ENCODE measurements at regions not wholly inside any gene's neighbourhood (a gene's known extent, or its start where the extent isn't known, plus 50 kb on each side); places are given as distances from the start of the nearest gene placed in this dataset.

DNA sequence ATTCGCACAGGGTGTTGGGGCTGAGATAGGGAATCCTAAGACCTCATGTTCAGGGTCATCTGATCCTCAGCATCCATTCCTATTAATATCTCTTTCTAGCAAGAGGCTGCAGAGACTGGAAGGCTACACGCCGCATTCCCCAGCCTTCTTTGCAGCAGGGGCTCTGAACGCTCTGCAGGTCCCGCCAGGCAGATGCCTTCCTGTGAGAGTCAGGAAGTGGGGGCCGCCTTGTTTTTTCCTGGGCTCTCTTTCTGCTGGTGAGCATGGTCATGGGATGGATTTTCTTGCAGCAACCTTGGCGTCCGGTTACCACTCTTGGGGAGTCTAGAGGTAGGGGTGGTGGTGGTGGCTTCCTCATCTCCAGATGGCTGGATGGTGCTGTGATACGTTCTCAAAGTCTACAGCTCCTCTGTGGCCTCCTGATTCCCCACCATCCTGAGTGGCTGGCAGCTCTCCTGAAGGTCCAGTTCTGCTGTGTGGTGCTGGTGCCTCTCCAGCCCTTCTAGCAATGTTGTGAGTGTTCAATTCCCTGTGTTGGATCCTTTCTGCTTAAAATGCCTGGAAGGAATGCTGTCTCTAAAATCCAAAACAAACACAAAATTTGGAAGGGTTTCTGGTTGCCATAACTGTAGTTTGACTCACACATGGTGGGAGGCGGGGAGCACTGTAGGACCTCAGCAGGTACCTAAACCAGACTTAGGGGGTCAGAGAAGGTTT is 111.9 kb downstream of the CEBPB start:
- TF ChIP-seq, protein P1, sequence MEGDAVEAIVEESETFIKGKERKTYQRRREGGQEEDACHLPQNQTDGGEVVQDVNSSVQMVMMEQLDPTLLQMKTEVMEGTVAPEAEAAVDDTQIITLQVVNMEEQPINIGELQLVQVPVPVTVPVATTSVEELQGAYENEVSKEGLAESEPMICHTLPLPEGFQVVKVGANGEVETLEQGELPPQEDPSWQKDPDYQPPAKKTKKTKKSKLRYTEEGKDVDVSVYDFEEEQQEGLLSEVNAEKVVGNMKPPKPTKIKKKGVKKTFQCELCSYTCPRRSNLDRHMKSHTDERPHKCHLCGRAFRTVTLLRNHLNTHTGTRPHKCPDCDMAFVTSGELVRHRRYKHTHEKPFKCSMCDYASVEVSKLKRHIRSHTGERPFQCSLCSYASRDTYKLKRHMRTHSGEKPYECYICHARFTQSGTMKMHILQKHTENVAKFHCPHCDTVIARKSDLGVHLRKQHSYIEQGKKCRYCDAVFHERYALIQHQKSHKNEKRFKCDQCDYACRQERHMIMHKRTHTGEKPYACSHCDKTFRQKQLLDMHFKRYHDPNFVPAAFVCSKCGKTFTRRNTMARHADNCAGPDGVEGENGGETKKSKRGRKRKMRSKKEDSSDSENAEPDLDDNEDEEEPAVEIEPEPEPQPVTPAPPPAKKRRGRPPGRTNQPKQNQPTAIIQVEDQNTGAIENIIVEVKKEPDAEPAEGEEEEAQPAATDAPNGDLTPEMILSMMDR (IDR thresholded peaks at IDR 0.05) = no peak
- no peak for TF ChIP-seq POLR2A (IDR thresholded peaks at IDR 0.05)
- no peak for DNase-seq (ENCODE audit: low spot score in 2 of 2)
- 79 to 86% methylated on average over 10 of the region's 10 CpGs for WGBS, 2 donors
- intact Hi-C loops (cut with DNase I; ENCODE audit: low total_unique reads) = no loop called here
- H3K4me3 ChIP-seq (ENCODE audit: low read depth, poor library complexity, severe bottlenecking) = no peak overlapping the region

DNA sequence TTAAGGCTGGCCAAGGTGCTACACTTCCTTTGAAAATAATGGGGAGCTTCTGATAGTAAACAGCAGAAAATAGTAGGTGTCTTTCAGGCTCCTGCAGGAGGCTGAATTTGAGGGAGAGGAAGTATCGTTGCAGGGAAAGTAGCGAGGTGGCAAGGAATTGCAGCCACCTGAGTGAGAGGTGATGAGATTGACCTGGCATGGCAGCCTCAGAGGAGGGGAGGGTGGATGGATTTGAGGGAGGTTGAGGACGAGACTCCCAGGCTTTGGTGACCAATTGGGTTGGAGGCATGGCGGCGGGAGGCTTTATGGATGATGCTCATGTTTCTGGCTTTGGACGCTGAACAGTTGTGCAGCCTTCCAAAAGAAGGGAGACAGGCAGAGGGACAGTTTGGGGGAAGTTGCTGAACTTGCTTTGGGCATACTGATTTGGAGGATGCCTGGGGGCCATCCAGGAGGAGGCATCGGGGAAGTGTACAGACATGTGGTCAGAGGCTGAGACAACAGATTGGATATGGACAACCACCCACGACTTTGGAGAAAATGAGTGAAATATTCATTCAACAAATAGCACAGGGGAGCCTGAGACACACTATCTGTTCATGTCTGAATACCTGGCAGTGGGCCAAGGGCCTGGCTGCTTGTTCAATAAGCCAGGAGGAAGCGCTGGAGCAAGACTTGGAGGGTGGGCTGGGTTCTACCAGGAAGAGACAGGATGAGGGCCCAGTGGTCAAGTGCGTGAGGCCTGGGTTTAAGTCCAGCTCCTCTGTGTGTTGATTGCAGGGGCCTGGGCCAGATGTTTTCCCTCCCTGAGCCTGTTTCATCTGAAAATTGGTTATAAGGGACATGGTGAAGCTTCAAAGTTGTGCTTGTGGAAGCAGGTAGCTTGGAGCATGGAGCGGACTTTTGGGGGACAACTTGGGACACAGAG is 113.2 kb downstream of the CEBPB start:
- peak; percentile 85 to 96 for DNase-seq (ENCODE audit: low spot score in 2 of 2)
- TF ChIP-seq, protein P1 (IDR thresholded peaks at IDR 0.05) = no peak
- no peak for TF ChIP-seq POLR2A (IDR thresholded peaks at IDR 0.05)
- WGBS, 2 donors = 61 to 63% methylated on average over 11 of the region's 11 CpGs
- intact Hi-C loops (cut with DNase I; ENCODE audit: low total_unique reads) = no loop called here
- no peak overlapping the region for H3K4me3 ChIP-seq (ENCODE audit: low read depth, poor library complexity, severe bottlenecking)

DNA sequence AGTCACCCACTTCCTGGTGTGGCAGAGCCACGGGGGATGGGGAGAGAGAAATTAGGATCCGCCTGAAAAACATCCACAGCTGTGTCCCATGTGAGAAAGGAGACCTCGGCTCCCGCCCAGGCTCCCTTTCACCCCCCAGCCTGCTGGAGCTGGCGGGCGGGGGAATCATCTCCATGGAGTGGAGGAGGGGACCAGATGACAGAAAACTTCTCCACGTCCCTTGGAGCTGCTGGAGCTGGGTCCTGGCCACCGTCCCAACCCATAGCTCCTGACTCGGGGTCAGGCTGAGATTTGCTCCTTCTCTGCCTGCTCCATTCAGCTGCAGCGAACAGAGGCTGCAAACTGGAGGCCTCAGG is 113.8 kb downstream of the CEBPB start:
- 37 to 48% methylated on average over 10 of the region's 10 CpGs for WGBS, 2 donors
- intact Hi-C loops (cut with DNase I; ENCODE audit: low total_unique reads) = no loop called here
- H3K4me3 ChIP-seq (ENCODE audit: low read depth, poor library complexity, severe bottlenecking) = no peak overlapping the region
- DNase-seq (ENCODE audit: low spot score in 2 of 2) = peak; percentile 67 to 94
- TF ChIP-seq POLR2A (IDR thresholded peaks at IDR 0.05) = no peak
- TF ChIP-seq, protein P1 (IDR thresholded peaks at IDR 0.05) = no peak

DNA sequence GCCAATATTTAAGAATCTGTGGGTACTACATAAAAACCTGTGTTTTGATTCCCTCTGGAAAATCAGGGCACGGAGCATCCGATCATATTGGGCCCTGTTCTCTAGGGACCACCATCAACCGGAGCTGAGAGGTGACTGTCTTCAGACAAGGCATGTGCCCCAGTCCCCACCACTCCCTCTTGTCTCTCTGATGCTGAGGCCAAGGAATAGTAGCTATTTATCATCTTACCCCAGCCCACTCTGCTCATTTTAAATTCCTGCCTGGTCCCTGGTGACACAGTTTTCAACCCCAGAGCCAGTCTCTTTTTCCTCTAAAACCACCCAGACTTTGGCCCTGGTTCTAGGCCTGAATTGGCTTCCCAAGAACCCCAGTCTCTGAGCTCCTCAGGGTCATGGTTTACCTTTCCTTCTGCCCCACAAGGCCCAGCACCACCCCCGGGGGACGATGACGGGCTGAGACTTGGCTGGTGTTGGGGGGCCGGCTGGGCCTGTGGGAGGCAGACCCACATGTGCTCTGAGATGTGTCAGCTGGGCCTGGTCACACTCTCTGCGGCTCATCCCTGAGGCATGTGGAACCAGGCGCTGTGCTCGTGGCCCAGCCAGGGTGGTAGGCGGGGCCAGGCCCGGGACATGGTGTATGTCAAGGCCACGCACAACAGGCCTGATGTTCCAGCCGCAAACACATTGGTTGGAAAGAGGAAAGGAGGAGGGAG is 114.4 kb downstream of the CEBPB start:
- TF ChIP-seq, protein P1 (IDR thresholded peaks at IDR 0.05) = peak in 1 of 3 donors; percentile 57
- no peak for TF ChIP-seq POLR2A (IDR thresholded peaks at IDR 0.05)
- no peak overlapping the region for H3K4me3 ChIP-seq (ENCODE audit: low read depth, poor library complexity, severe bottlenecking)
- intact Hi-C loops (cut with DNase I; ENCODE audit: low total_unique reads) = no loop called here
- DNase-seq (ENCODE audit: low spot score in 2 of 2) = peak; percentile 92 to 97
- WGBS, 2 donors = 45 to 56% methylated on average over 14 of the region's 14 CpGs

DNA sequence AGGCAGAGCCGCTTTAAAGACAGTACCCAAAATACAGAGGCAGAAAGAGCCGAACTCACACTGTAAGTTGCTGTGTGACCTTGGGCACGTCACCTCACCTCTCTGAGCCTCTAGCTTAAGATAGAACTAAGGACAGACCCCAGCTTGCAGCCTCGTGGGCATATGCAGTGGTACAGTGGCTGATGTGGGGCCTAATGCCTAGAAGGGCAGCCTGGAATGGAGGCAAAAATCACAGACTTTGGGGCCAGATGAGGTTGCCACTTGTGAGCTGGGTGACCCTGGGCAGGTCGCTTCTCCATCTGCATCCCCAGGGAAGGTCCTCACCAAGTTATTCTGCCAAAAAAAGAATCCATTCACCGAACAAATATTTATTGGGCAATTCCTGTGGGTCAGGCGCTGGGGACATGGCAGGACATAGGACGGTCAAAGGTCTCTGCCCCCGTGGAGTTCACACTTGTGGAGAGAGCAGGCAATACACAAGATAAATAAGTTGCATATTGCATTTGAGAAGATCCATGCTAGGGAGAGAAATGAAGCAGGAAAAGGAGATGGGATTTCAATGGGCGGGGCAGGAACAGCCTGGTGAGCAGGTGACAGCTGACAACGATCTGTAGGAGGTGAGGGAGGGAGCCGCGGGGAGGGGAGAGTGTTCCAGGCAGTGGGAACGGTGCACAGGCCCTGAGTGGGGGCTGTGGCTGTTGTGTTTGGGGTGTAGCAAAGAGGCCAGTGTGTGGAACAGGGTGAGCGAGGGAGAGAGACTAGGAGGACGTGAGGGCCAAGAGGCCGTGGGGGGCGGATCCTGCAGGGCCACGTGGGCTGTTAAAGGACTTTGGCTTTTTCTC is 115.2 kb downstream of the CEBPB start:
- WGBS, 2 donors = 42 to 44% methylated on average over 19 of the region's 19 CpGs
- DNase-seq (ENCODE audit: low spot score in 2 of 2) = peak; percentile 73 to 94
- TF ChIP-seq POLR2A (IDR thresholded peaks at IDR 0.05) = no peak
- TF ChIP-seq, protein P1 (IDR thresholded peaks at IDR 0.05) = peak in 1 of 3 donors; percentile 89
- H3K4me3 ChIP-seq (ENCODE audit: low read depth, poor library complexity, severe bottlenecking) = no peak overlapping the region
- intact Hi-C loops (cut with DNase I; ENCODE audit: low total_unique reads) = no loop called here

Data from lower leg skin (tissue), 4 donors.